Trophoblast cell (in vitro differentiated cells and primary cell): ENCODE measurements at regions not wholly inside any gene's neighbourhood (a gene's known extent, or its start where the extent isn't known, plus 50 kb on each side); places are given as distances from the start of the nearest gene placed in this dataset.

Experiments
- DNase-seq, 2 donors: peaks; one replicate each; pipeline ENCODE4 v3.0.0-alpha.2; 2016
- H2AFZ ChIP-seq: 2 replicates; pipeline ENCODE4 v1.6.1; 2013; ENCODE audit warnings: low read length, moderate library complexity, mild to moderate bottlenecking; ENCODE audit not compliant: insufficient read depth, poor library complexity
- H2AK5ac ChIP-seq: 2 replicates; pipeline ENCODE4 v1.6.1; 2013; ENCODE audit warnings: mild to moderate bottlenecking, low read length
- H2BK120ac ChIP-seq: 2 replicates; pipeline ENCODE4 v1.6.1; 2013; ENCODE audit warnings: low read length, mild to moderate bottlenecking, moderate library complexity; ENCODE audit not compliant: insufficient read depth, poor library complexity
- H2BK12ac ChIP-seq: 2 replicates; pipeline ENCODE4 v1.6.1; 2013; ENCODE audit warnings: mild to moderate bottlenecking, low read length, moderate library complexity
- H2BK5ac ChIP-seq: 2 replicates; pipeline ENCODE4 v1.6.1; 2013; ENCODE audit warnings: low read length, low read depth, moderate library complexity, mild to moderate bottlenecking; ENCODE audit not compliant: poor library complexity
- H3K14ac ChIP-seq: 2 replicates; pipeline ENCODE4 v1.6.1; 2013; ENCODE audit warnings: mild to moderate bottlenecking, low read length
- H3K18ac ChIP-seq: 2 replicates; pipeline ENCODE4 v1.6.1; 2013; ENCODE audit warnings: mild to moderate bottlenecking, low read length
- H3K23ac ChIP-seq: 2 replicates; pipeline ENCODE4 v1.6.1; 2013; ENCODE audit warnings: low read length
- H3K27ac ChIP-seq: 2 replicates; pipeline ENCODE4 v1.5.1; 2013; ENCODE audit warnings: low read depth, mild to moderate bottlenecking, inconsistent platforms, low read length, moderate library complexity
- H3K27me3 ChIP-seq: 2 replicates; pipeline ENCODE4 v1.6.1; 2013; ENCODE audit warnings: inconsistent platforms, mild to moderate bottlenecking, low read length, moderate library complexity; ENCODE audit not compliant: insufficient read depth
- H3K36me3 ChIP-seq, 2 experiments: 1 replicate in 1 of 2; 2 replicates in 1 of 2; pipeline ENCODE4 v1.6.1; 2013; ENCODE audit warnings: low read length in 2 of 2, mild to moderate bottlenecking in 2 of 2, moderate library complexity in 1 of 2; ENCODE audit not compliant: insufficient read depth in 2 of 2, control insufficient read depth in 1 of 2
- H3K4ac ChIP-seq: 2 replicates; pipeline ENCODE4 v1.6.1; 2013; ENCODE audit warnings: low read depth, mild to moderate bottlenecking, low read length, moderate library complexity
- H3K4me1 ChIP-seq, 2 experiments: 1 replicate in 1 of 2; 2 replicates in 1 of 2; pipeline ENCODE4 v1.6.1; 2013; ENCODE audit warnings: low read length in 2 of 2, mild to moderate bottlenecking in 2 of 2, moderate library complexity in 1 of 2; ENCODE audit not compliant: insufficient read depth in 2 of 2, control insufficient read depth in 1 of 2
- H3K4me2 ChIP-seq: 2 replicates; pipeline ENCODE4 v1.6.1; 2013; ENCODE audit warnings: inconsistent platforms, mild to moderate bottlenecking, low read length, moderate library complexity
- H3K4me3 ChIP-seq: 2 replicates; pipeline ENCODE4 v1.5.1; 2013; ENCODE audit warnings: mild to moderate bottlenecking, low read depth, low read length, inconsistent platforms
- H3K79me1 ChIP-seq: one replicate; pipeline ENCODE4 v1.6.1; 2013; ENCODE audit warnings: low read length
- H3K79me2 ChIP-seq: 2 replicates; pipeline ENCODE4 v1.6.1; 2013; ENCODE audit warnings: low read length, mild to moderate bottlenecking; ENCODE audit not compliant: control insufficient read depth, insufficient read depth, poor library complexity
- H3K9ac ChIP-seq: 2 replicates; pipeline ENCODE4 v1.6.1; 2013; ENCODE audit warnings: mild to moderate bottlenecking, low read length
- H3K9me3 ChIP-seq: 2 replicates; pipeline ENCODE4 v1.6.1; 2013; ENCODE audit warnings: low read depth, mild to moderate bottlenecking, control low read depth, inconsistent platforms, low read length; ENCODE audit not compliant: insufficient read depth
- H4K12ac ChIP-seq: 2 replicates; pipeline ENCODE4 v1.6.1; 2013; ENCODE audit warnings: low read depth, mild to moderate bottlenecking, low read length, moderate library complexity
- H4K8ac ChIP-seq: 2 replicates; pipeline ENCODE4 v1.6.1; 2013; ENCODE audit warnings: low read depth, mild to moderate bottlenecking, low read length, moderate library complexity
- H4K91ac ChIP-seq: one replicate; pipeline ENCODE4 v1.6.1; 2013; ENCODE audit warnings: low read depth, mild to moderate bottlenecking, low read length, moderate library complexity
- WGBS: extraction: QIAGEN DNeasy Blood & Tissue Kit; methylation state at CpG from one replicate; pipeline ENCODE4 v1.1.7; 2013; ENCODE audit warnings: missing lambda C conversion rate; ENCODE audit not compliant: insufficient read length, insufficient coverage; ENCODE audit errors: extremely low coverage; 5-methylcytosine and 5-hydroxymethylcytosine counted together

GRCh38 chr1:222926566-222926965 lies 111.7 kb downstream of the DISP1 start:
- Histone ChIP-seq H4K8ac (no peak overlapping the region), H3K4me1 (peaks cover 0 to 2% of the 10 kb centered on the region in 2 experiments), H3K23ac (no peak overlapping the region), H3K14ac (no peak overlapping the region), H3K27me3 (no peaks in the 10 kb centered on the region), H3K4me3 (no peak overlapping the region), H3K4me2 (no peak overlapping the region), H2AFZ (no peak overlapping the region), H3K9ac (no peak overlapping the region), H3K27ac (no peak overlapping the region), H3K79me2 (no peaks in the 10 kb centered on the region), H2BK5ac (no peak overlapping the region), H4K91ac (no peak overlapping the region), H3K79me1 (no peaks in the 10 kb centered on the region), H3K18ac (no peak overlapping the region), H2AK5ac (no peak overlapping the region), H3K36me3 (no peaks in the 10 kb centered on the region), H4K12ac (no peak overlapping the region), H3K4ac (no peak overlapping the region), H2BK120ac (no peak overlapping the region), H2BK12ac (no peak overlapping the region), H3K9me3 (no peaks in the 10 kb centered on the region)
- no CpG with 5 or more reads among the region's 6 CpGs for WGBS
- DNase-seq: no peak

GRCh38 chr1:222927031-222927430 lies 112.2 kb downstream of the DISP1 start:
- H3K4me1 ChIP-seq: peaks cover 0 to 2% of the 10 kb centered on the region in 2 experiments

DNA sequence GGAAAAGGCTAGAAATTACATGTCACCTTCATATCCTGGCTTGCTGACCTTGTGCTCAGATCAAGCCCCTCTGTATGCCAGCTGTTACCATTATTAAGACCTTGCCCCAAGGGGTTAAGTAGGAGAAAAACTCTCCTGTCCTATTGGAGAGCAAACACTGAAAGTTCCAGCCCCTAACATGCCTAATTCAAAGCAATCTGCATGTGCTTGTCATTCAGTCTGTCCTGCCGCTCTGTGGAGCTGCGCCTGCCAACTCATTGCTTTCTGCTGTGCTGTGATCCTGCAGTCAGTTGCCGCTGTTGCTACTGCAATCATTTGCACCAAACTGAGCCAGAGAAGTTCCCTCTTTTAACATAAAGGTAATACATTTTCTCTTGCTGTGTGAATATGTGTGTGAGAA lies 113.4 kb downstream of the DISP1 start:
- no peak overlapping the region for H3K4me3 ChIP-seq
- H3K18ac ChIP-seq: no peak overlapping the region
- no peak overlapping the region for H3K27ac ChIP-seq
- H3K4ac ChIP-seq: no peak overlapping the region
- no peak overlapping the region for H3K4me2 ChIP-seq
- DNase-seq: no peak
- H2BK5ac ChIP-seq: no peak overlapping the region
- H2AFZ ChIP-seq: no peak overlapping the region
- H3K14ac ChIP-seq: no peak overlapping the region
- H3K9ac ChIP-seq: no peak overlapping the region
- peaks cover 0 to 2% of the 10 kb centered on the region in 2 experiments for H3K4me1 ChIP-seq
- no peak overlapping the region for H2AK5ac ChIP-seq
- H3K27me3 ChIP-seq: no peaks in the 10 kb centered on the region
- no peak overlapping the region for H4K12ac ChIP-seq
- no peaks in the 10 kb centered on the region for H3K9me3 ChIP-seq
- H2BK12ac ChIP-seq: no peak overlapping the region
- no peaks in the 10 kb centered on the region for H3K36me3 ChIP-seq
- H4K91ac ChIP-seq: no peak overlapping the region
- no peak overlapping the region for H2BK120ac ChIP-seq
- H3K79me2 ChIP-seq: no peaks in the 10 kb centered on the region
- no peaks in the 10 kb centered on the region for H3K79me1 ChIP-seq
- WGBS: no CpG with 5 or more reads among the region's 3 CpGs
- H4K8ac ChIP-seq: no peak overlapping the region
- H3K23ac ChIP-seq: no peak overlapping the region

More at GRCh38 chr1:222927031-222927430, 112.2 kb downstream of the DISP1 start:
- Histone ChIP-seq H2BK120ac (no peak overlapping the region), H4K8ac (no peak overlapping the region), H3K79me1 (no peaks in the 10 kb centered on the region), H2BK12ac (no peak overlapping the region), H3K18ac (no peak overlapping the region), H4K91ac (no peak overlapping the region), H3K36me3 (no peaks in the 10 kb centered on the region), H3K27me3 (no peaks in the 10 kb centered on the region), H2AK5ac (no peak overlapping the region), H3K4me3 (no peak overlapping the region), H2BK5ac (no peak overlapping the region), H2AFZ (no peak overlapping the region), H3K79me2 (no peaks in the 10 kb centered on the region), H3K9me3 (no peaks in the 10 kb centered on the region), H3K23ac (no peak overlapping the region), H3K14ac (no peak overlapping the region), H3K4me2 (no peak overlapping the region), H3K4ac (no peak overlapping the region), H3K9ac (no peak overlapping the region), H4K12ac (no peak overlapping the region), H3K27ac (no peak overlapping the region)
- no peak for DNase-seq
- no CpG with 5 or more reads among the region's 4 CpGs for WGBS

DNA sequence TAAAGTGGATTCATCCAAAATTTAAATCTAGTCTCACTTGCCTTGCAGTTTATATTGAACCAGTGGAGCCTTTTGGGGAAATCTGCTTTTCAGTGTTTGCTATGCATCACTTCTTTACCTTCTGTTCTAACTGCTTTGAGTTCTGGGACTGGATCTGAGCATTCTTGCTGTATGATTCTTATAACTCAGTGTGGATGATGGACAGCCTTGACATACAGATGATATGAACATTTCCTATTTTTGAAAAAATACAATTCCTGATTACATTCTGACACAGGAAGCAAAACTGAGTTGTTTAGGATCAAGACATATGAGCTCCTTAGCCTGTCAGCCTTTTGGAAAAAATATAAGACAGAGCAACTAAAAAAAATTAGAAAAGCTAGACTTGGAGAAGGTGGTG lies 115.2 kb downstream of the DISP1 start:
- DNase-seq: no peak
- no peak overlapping the region for H3K9ac ChIP-seq
- H4K8ac ChIP-seq: no peak overlapping the region
- H3K4me1 ChIP-seq: peaks cover 0 to 2% of the 10 kb centered on the region in 2 experiments
- no peak overlapping the region for H2AFZ ChIP-seq
- H3K18ac ChIP-seq: no peak overlapping the region
- no peak overlapping the region for H4K91ac ChIP-seq
- H3K4ac ChIP-seq: no peak overlapping the region
- no peaks in the 10 kb centered on the region for H3K27me3 ChIP-seq
- no peak overlapping the region for H3K27ac ChIP-seq
- H3K14ac ChIP-seq: no peak overlapping the region
- no peak overlapping the region for H3K4me3 ChIP-seq
- H3K23ac ChIP-seq: no peak overlapping the region
- H3K36me3 ChIP-seq: no peaks in the 10 kb centered on the region
- no peaks in the 10 kb centered on the region for H3K79me1 ChIP-seq
- H3K79me2 ChIP-seq: no peaks in the 10 kb centered on the region
- no peak overlapping the region for H2BK12ac ChIP-seq
- H4K12ac ChIP-seq: no peak overlapping the region
- H3K9me3 ChIP-seq: no peaks in the 10 kb centered on the region
- no peak overlapping the region for H2BK5ac ChIP-seq
- H2AK5ac ChIP-seq: no peak overlapping the region
- no peak overlapping the region for H3K4me2 ChIP-seq
- H2BK120ac ChIP-seq: no peak overlapping the region
